Natural killer cell (primary cell): ENCODE measurements at regions not wholly inside any gene's neighbourhood (a gene's known extent, or its start where the extent isn't known, plus 50 kb on each side); places are given as distances from the start of the nearest gene placed in this dataset.

Experiments used
- ATAC-seq, 3 donors: fragments of 150-1000 bp in 2 of 3; fragments of 200-7000 bp in 1 of 3; cut with Tn5 transposase; 1 replicate in 1 of 3; 2 replicates in 2 of 3; pipeline ENCODE4 v1.10.0; 2021; ENCODE audit warnings: mild to moderate bottlenecking in 2 of 3, moderate library complexity in 2 of 3
- DNase-seq, 2 donors: peaks; one replicate each; pipeline versions ENCODE4 v3.0.0 to v3.0.0-alpha.2; 2013 to 2021; ENCODE audit warnings: mixed read lengths in 1 of 2
- H3K27ac ChIP-seq: one replicate; pipeline ENCODE4 v1.5.1; 2013; ENCODE audit warnings: mild to moderate bottlenecking, low read length
- H3K27me3 ChIP-seq: one replicate; pipeline ENCODE4 v1.6.1; 2013; ENCODE audit warnings: low read length; ENCODE audit not compliant: control insufficient read depth, insufficient read depth
- H3K36me3 ChIP-seq: one replicate; pipeline ENCODE4 v1.6.1; 2013; ENCODE audit warnings: low read length; ENCODE audit not compliant: control insufficient read depth, insufficient read depth
- H3K4me1 ChIP-seq: one replicate; pipeline ENCODE4 v1.6.1; 2013; ENCODE audit warnings: low read length; ENCODE audit not compliant: control insufficient read depth, insufficient read depth
- H3K4me3 ChIP-seq: one replicate; pipeline ENCODE4 v1.5.1; 2013; ENCODE audit warnings: low read length
- H3K9me3 ChIP-seq: one replicate; pipeline ENCODE4 v1.6.1; 2013; ENCODE audit warnings: low read length; ENCODE audit not compliant: control insufficient read depth, insufficient read depth
- H3K27ac Mint-ChIP-seq, 2 donors: one replicate each; pipeline ENCODE4 v1.8.0; 2022; ENCODE audit warnings: mild to moderate bottlenecking in 2 of 2, mixed read lengths in 2 of 2, moderate library complexity in 1 of 2
- H3K27me3 Mint-ChIP-seq, 2 donors: one replicate each; pipeline ENCODE4 v1.8.0; 2022; ENCODE audit warnings: low read depth in 2 of 2, mixed read lengths in 2 of 2
- H3K36me3 Mint-ChIP-seq: one replicate; pipeline ENCODE4 v1.8.0; 2022; ENCODE audit warnings: mixed read lengths
- H3K4me1 Mint-ChIP-seq, 2 donors: one replicate each; pipeline ENCODE4 v1.8.0; 2022; ENCODE audit warnings: mixed read lengths in 2 of 2
- H3K4me3 Mint-ChIP-seq: one replicate; pipeline ENCODE4 v1.8.0; 2022; ENCODE audit warnings: mild to moderate bottlenecking, moderate library complexity, mixed read lengths
- H3K9me3 Mint-ChIP-seq, 2 donors: one replicate each; pipeline ENCODE4 v1.8.0; 2022; ENCODE audit warnings: mixed read lengths in 2 of 2
- WGBS: methylation state at CpG from one replicate; pipeline ENCODE4 v1.1.7; 2013; ENCODE audit warnings: missing lambda C conversion rate; ENCODE audit not compliant: insufficient coverage; 5-methylcytosine and 5-hydroxymethylcytosine counted together
- intact Hi-C: fragments of 100-400 bp; cut with micrococcal nuclease; formaldehyde crosslinking; loops from one replicate; pipeline ENCODE4 v1.14.2; 2022
- TF ChIP-seq, protein P1 (sequence below): fragments of 200-600 bp; IDR thresholded peaks from one replicate; pipeline ENCODE4 v1.8.0; 2022; ENCODE audit warnings: antibody characterized with exemption

GRCh38 chr12:115079760-115080159, 395.8 kb upstream of the TBX3 start:
- no peak for DNase-seq
- Mint-ChIP-seq H3K9me3 (peaks cover 2 to 8% of the 10 kb centered on the region in 2 donors), H3K27me3 (no peaks in the 10 kb centered on the region), H3K27ac (no peak overlapping the region), H3K4me3 (no peak overlapping the region), H3K4me1 (no peaks in the 10 kb centered on the region), H3K36me3 (no peaks in the 10 kb centered on the region)
- TF ChIP-seq, protein P1, sequence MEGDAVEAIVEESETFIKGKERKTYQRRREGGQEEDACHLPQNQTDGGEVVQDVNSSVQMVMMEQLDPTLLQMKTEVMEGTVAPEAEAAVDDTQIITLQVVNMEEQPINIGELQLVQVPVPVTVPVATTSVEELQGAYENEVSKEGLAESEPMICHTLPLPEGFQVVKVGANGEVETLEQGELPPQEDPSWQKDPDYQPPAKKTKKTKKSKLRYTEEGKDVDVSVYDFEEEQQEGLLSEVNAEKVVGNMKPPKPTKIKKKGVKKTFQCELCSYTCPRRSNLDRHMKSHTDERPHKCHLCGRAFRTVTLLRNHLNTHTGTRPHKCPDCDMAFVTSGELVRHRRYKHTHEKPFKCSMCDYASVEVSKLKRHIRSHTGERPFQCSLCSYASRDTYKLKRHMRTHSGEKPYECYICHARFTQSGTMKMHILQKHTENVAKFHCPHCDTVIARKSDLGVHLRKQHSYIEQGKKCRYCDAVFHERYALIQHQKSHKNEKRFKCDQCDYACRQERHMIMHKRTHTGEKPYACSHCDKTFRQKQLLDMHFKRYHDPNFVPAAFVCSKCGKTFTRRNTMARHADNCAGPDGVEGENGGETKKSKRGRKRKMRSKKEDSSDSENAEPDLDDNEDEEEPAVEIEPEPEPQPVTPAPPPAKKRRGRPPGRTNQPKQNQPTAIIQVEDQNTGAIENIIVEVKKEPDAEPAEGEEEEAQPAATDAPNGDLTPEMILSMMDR = no peak
- intact Hi-C loops = no loop called here
- H3K4me3 ChIP-seq = no peak overlapping the region
- H3K27me3 ChIP-seq = no peaks in the 10 kb centered on the region
- ATAC-seq = no peak
- H3K36me3 ChIP-seq = no peaks in the 10 kb centered on the region
- no peaks in the 10 kb centered on the region for H3K9me3 ChIP-seq
- H3K4me1 ChIP-seq = no peaks in the 10 kb centered on the region
- WGBS = 75% methylated on average over 4 of the region's 4 CpGs
- no peak overlapping the region for H3K27ac ChIP-seq

DNA sequence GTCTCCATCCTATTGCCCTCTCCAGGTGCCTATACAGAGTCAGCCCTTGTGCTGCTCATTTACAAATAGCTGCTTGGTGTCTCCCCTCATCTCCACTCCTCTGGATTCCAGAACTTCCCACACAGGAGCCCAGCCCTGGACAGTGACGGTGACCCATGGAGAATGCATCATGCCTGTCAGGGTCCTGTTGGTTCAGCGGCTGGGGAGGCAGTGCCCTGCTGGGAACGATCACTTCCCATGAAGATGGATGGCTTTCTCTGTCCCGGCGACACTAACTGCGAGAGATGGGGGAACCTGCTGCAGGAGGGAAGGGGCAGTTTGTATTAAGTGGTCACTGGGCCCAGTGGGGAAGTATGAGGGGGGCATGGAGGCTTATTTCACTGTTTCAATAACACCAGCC, 395.0 kb upstream of the TBX3 start:
- Mint-ChIP-seq H3K4me1 (no peaks in the 10 kb centered on the region), H3K27ac (no peak overlapping the region), H3K36me3 (no peaks in the 10 kb centered on the region), H3K9me3 (peaks cover 2 to 8% of the 10 kb centered on the region in 2 donors), H3K27me3 (no peaks in the 10 kb centered on the region), H3K4me3 (no peak overlapping the region)
- H3K27ac ChIP-seq = no peak overlapping the region
- H3K4me3 ChIP-seq = no peak overlapping the region
- no peaks in the 10 kb centered on the region for H3K27me3 ChIP-seq
- TF ChIP-seq, protein P1 = no peak
- ATAC-seq (no peak), DNase-seq (no peak)
- intact Hi-C loops = no loop called here
- no peaks in the 10 kb centered on the region for H3K4me1 ChIP-seq
- WGBS = 23% methylated on average over 6 of the region's 6 CpGs
- H3K36me3 ChIP-seq = no peaks in the 10 kb centered on the region
- H3K9me3 ChIP-seq = no peaks in the 10 kb centered on the region

DNA sequence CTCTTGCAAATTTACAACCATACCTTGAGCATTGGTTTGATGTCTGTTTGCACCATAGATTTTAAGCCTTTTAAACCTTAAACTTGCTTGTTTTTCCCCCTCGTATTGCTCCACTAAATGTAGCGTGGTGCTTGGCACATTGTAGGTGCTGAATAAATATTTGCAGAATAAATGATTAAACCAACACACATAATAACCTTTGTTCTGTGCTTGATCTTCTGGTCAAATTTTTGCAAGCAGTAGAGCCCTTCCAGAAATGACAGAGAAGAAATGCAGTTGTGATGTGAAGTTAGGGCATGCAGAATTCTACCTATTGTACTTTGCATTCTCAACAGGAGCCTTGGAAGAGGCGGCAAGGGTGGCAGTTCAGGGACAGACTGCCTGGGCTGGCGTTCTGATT, 394.4 kb upstream of the TBX3 start:
- Mint-ChIP-seq H3K4me3 (no peak overlapping the region), H3K4me1 (no peaks in the 10 kb centered on the region), H3K36me3 (no peaks in the 10 kb centered on the region), H3K9me3 (peaks cover 2 to 8% of the 10 kb centered on the region in 2 donors), H3K27ac (no peak overlapping the region), H3K27me3 (no peaks in the 10 kb centered on the region)
- TF ChIP-seq, protein P1 = no peak
- H3K4me1 ChIP-seq = no peaks in the 10 kb centered on the region
- WGBS = 87% methylated on average over 2 of the region's 4 CpGs
- no peaks in the 10 kb centered on the region for H3K36me3 ChIP-seq
- ATAC-seq (no peak), DNase-seq (no peak)
- H3K9me3 ChIP-seq = no peaks in the 10 kb centered on the region
- H3K27ac ChIP-seq = no peak overlapping the region
- intact Hi-C loops = no loop called here
- no peak overlapping the region for H3K4me3 ChIP-seq
- no peaks in the 10 kb centered on the region for H3K27me3 ChIP-seq

DNA sequence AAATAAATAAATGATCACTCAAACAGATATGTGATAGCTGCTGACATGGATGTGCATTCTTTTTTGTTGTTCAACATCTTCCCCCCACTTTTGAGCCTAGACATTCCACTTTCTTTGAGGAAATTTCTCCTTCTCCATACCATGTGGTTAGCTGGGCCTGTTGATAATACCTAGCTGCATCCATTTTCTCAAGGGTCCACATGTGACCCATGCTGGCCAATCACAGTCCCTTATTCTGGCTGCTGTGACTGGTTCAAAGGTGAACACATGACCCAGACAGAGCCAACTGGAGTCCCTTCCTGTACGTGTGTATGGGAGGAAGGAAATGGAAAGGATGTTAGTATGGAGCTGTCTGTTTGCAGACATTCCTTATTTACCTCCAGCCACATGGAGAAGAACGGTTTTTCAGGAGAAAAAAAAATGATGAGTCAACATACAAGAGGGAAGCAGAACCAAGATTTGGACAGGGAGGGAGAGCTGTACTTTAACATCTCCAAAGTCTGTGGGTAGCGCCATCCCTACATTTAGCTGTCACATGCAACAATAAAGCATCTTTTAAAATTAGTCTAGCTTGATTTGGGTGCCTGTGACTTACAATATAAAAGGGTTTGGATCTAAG, 391.7 kb upstream of the TBX3 start:
- Histone ChIP-seq H3K4me1 (no peaks in the 10 kb centered on the region), H3K27ac (no peak overlapping the region), H3K9me3 (no peaks in the 10 kb centered on the region), H3K4me3 (no peak overlapping the region), H3K36me3 (no peaks in the 10 kb centered on the region), H3K27me3 (no peaks in the 10 kb centered on the region)
- no peaks in the 10 kb centered on the region for H3K4me1 Mint-ChIP-seq
- TF ChIP-seq, protein P1 = no peak
- H3K36me3 Mint-ChIP-seq = no peaks in the 10 kb centered on the region
- ATAC-seq (no peak), DNase-seq (no peak)
- no peak overlapping the region for H3K4me3 Mint-ChIP-seq
- H3K27me3 Mint-ChIP-seq = no peaks in the 10 kb centered on the region
- intact Hi-C loops = no loop called here
- peaks cover 5 to 11% of the 10 kb centered on the region in 2 donors for H3K9me3 Mint-ChIP-seq
- no peak overlapping the region for H3K27ac Mint-ChIP-seq
- WGBS = no CpG with 5 or more reads among the region's 3 CpGs
